SH-SY5Y (cell line): ENCODE measurements at regions not wholly inside any gene's neighbourhood (a gene's known extent, or its start where the extent isn't known, plus 50 kb on each side); places are given as distances from the start of the nearest gene placed in this dataset.

ENCODE experiments used
- GATA2 ChIP-seq: IDR thresholded peaks from 2 replicates; pipeline ENCODE4 v1.6.1; 2011; ENCODE audit warnings: mild to moderate bottlenecking, low read depth, low read length
- GATA3 ChIP-seq: IDR thresholded peaks from 2 replicates; pipeline ENCODE4 v1.6.1; 2011; ENCODE audit warnings: low read depth, mild to moderate bottlenecking, low read length, moderate library complexity

DNA sequence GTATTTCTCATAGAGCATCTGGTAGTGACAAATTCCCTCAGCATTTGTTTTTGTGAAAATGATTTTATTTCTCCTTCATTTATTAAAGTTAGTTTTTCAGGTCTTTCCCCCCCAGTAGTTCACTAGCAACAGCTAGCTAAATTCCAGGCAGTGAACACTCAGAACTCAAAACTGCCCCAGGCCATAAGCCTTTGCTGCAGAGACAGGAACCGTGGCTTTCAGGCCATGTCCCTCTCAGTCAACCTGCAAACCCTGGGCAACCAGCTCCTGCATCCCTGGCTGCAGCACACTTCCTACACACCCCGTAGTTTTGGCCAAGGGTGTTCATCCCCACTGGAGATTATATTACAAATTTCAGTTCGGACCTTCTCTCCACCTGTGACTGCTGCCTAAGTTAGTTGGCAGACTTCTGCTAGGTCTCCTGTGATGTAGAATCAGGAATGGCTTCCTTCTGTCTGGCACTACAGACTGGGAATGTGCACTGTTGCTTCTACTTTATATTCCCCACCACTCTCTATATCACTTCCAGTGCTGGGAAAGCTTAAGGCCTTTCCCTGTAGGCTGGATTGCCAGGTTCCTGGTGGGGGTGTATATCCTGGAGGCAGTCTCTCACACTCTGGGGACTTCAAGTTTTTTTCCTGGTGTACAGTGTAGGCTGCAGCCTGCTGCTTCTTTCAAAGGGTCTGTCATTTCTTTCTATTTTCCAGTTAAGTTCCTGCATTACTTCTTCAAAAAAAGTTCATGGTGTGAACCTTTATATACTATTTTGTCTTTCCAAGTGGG, 924.4 kb upstream of the LRFN5 start:
- TF ChIP-seq GATA3, result no peak
- TF ChIP-seq GATA2, result no peak
